CD4-positive, alpha-beta T cell treated with Interleukin-15 for 4 hours (primary cell): ENCODE measurements at regions not wholly inside any gene's neighbourhood (a gene's known extent, or its start where the extent isn't known, plus 50 kb on each side); places are given as distances from the start of the nearest gene placed in this dataset.

Source experiments
- DNase-seq: peaks from one replicate; pipeline ENCODE4 v3.0.0-alpha.2; 2020; ENCODE audit warnings: low spot score

DNA sequence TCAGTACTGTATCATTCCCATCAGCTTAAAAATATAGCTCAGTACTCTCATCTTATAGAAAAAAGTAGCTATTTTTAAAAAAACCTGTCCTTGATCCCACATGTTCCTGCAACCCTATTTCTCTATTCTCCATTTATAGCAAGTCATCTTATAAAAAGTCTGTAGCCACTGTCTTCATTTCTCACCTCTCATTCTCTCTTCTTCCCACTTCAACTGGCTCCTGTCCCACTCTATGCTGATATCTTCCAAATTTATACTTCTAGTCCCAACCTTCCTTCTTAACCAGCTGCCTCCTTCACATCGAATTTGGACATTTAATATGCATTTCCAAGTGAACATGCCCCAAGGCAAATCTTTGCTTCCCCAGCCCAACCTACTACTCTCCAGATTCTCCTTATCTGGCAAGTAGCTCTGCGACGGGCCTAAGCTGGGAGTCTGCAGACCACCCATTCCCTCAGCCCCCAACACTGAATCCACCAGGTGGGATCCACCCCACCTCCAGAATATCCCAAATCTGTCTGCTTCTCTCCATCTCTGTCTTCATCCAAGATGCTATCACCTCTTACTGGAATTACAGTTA is 52.0 kb upstream of the TANC2 start:
- DNase-seq = no peak

- no peak for DNase-seq
Observed at GRCh38 chr17:62912363-62912762, 53.7 kb upstream of the TANC2 start.

DNA sequence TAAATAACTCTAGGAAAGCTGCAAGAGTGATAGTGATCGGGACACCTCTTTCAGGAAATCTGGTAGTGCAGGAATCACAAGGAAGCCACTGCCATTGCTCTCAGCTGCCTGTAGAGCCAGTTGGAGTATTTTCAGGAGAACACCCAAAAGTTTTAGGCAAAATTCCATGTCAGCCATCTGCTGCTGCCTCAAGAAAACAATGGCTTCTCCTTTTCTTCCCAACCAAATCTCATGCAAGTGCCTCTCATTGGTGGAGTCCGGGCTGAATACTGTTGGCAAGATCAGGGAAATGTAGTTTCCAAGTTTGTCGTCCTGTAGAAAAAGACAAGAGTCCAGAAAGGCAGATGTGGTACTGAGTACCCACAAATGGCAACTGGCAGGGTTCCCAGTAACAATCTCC is 54.9 kb upstream of the TANC2 start:
- DNase-seq = no peak

DNA sequence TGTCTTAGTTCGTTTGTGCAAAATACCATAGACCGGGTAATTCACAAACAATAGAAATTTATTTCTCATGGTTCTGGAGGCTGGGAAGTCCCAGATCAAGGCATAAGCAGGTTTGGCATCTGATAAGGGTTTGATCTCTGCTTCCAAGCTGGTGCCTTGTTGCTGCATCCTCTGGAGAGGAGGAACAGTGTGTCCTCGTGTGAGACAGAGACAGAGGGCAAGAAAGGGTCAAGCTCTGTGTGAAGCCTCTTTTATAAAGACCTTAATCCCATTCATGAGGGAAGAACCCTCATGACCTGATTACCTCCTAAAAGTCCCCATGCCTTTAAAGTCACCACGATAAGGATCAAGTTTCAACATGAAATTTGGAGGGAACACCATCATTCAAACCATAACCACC is 55.8 kb upstream of the TANC2 start:
- no peak for DNase-seq

- DNase-seq = no peak
Observed at GRCh38 chr17:62907961-62908360, 58.1 kb upstream of the TANC2 start.

GRCh38 chr17:62906881-62907280 is 59.2 kb upstream of the TANC2 start:
- DNase-seq = no peak

GRCh38 chr17:62905233-62905632 is 60.8 kb upstream of the TANC2 start:
- no peak for DNase-seq

GRCh38 chr17:62902531-62903220 is 63.4 kb upstream of the TANC2 start:
- DNase-seq = no peak

DNA sequence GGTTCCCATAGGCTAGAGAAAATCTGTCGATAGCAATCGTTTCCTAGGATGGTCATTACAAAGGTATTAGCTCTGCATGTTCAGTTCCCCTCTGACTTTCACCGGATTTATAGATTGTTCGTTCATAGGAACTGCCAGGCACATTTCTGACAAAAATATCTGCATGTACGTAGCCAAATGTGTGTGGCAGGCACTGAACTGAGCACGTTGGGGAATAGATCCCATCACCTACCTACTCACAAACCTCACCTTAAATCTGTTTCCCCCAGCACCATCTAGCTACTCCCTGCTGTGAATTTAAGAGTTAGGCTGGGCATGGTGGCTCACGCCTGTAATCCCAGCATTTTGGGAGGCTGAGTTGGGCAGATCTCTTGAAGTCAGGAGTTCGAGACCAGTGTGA is 64.5 kb upstream of the TANC2 start:
- no peak for DNase-seq

DNA sequence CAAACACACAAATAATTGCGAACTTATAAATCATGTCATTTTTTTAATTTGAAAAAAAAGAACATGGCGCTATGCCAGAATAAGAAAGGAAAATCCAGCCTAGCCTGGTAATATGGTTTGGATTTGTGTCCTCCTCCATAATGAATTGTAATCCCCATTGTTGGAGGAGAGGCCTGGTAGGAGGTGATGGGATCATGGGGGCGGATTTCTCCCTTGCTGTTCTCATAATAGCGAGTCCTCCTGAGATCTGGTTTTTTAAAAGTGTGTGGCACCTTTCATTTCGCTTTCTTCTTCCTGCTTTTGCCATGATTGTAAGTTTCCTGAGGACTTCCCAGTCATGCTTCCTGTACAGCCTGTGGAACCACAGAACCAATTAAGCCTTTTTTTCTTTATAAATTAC is 65.9 kb upstream of the TANC2 start:
- no peak for DNase-seq

DNA sequence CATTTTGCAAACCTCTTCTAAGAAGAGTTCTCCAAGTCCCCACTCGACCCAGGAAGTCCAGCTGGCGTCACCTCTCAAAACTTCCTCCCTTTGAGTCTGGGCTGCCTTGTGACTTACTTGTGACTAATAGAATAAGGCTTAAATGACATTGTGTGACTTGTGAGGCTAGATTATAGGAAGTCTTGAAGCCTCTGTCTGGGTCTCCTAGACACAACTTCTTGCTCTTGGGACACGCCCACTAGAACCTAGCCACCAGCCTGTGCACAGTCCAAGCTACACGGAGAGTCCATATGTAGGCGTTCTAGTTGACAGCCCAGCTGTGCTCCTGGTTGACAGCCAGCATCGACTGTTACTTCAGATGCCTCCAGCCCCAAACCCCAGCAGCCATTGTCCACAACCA is 66.7 kb upstream of the TANC2 start:
- DNase-seq = no peak

GRCh38 chr17:62898239-62898864 is 67.7 kb upstream of the TANC2 start:
- DNase-seq = no peak

- DNase-seq = no peak
Observed at GRCh38 chr17:62897706-62898105, 68.3 kb upstream of the TANC2 start.

DNA sequence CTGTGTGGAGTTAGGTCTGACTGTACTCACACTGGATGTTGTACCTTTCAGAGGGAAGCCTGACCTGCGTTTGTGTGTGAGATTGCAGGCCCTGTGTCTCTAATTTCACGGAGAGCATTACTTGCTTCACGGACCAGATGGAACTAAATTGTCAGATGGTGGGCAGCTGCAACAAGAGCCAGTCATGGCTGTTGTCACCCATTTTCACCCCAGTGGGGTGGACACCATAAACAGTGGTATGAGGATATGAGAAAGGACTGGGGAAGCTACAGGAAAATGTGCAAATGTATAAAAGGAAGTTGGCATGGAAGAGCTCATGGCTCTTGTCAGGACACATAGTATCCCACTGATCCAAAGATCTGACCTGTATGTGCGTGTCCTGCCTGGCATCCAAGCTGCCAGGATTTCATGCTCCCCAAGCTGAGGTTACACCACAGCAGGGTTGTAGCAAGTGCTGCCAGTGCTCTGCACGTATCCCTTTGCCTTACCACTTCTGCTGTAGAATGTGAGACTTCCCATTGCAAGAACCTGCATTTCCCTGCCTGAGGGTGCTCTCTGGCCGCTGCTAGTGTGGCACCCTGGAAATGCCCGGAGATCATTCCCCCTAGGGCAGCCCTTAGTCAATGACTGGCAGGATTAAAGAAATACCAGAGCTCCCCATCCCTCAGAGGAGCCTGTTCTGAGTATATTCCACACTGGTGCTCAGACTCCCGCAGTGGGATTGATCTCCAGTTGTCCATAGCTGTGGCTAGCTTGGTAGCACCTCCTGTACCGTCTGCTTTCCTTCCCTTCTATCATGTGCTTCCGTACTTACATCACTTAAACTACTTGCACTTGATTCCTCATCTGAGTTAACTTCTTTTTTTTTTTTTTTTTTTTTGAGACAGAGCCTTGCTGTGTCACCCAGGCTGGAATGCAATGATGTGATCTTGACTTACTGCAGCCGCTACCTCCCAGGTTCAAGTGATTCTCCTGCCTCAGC is 70.4 kb upstream of the TANC2 start:
- no peak for DNase-seq

DNA sequence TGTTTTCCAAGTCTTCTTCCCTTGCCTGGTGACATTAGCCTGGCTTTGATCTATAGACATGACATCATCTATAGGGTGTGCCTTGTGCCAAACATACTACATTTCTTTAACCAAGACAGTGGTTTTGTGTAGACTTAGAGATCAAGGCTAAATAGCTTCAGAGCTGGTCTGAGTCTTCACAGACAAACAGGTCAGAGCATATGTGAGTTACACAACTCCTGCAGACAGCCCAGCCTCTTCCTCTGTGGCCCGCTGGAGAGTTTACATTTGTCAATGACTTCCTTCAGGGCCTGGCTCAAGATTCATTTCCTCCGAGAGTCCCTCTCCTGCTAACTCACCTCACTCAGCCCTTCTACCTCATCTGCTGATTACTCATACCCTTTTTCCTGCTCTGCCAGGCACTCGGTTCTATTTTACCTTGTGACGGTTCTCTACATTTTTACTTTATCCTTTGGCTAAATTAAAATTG is 73.1 kb upstream of the TANC2 start:
- peak; percentile 19 for DNase-seq

- no peak for DNase-seq
Observed at GRCh38 chr17:62892061-62892675, 73.9 kb upstream of the TANC2 start.

- no peak for DNase-seq
Observed at GRCh38 chr17:62891659-62892058, 74.4 kb upstream of the TANC2 start.

- DNase-seq = no peak
Observed at GRCh38 chr17:62888765-62889164, 77.3 kb upstream of the TANC2 start.

- DNase-seq = no peak
Observed at GRCh38 chr17:62888148-62888547, 77.9 kb upstream of the TANC2 start.

DNA sequence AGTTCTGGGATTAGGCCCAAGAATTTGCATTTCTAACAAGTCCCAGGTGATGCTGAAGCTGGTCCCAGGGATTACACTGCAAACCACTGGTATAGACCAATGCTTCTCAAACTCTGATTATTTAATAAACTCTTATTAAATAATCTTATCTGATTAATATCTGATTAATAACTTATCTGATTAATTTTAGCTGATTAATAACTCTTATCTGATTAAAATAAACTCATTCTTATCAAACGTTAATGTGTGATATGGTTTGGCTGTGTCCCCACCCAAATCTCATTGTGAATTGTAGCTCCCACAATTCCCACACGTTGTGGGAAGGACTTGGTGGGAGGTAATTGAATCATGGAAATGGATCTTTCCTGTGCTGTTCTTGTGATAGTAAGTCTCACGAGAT is 78.6 kb upstream of the TANC2 start:
- DNase-seq = no peak

DNA sequence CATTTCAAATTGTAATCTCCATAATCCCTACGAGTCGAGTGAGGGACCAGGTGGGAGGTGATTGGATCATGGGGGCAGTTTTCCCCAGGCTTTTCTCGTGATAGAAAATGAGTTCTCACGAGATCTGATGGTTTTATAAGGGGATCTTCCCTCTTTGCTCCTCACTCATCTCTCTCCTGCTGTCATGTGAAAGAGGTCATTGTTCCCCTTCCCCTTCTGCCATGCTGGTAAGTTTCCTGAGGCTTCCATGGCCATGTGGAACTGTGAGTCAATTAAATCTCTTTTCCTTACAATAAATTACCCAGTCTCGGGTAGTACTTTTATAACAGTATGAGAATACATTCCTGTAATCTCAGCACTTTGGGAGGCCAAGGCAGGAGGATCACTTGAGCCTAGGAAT is 76.7 kb upstream of the MARCHF10 start:
- DNase-seq = no peak

DNA sequence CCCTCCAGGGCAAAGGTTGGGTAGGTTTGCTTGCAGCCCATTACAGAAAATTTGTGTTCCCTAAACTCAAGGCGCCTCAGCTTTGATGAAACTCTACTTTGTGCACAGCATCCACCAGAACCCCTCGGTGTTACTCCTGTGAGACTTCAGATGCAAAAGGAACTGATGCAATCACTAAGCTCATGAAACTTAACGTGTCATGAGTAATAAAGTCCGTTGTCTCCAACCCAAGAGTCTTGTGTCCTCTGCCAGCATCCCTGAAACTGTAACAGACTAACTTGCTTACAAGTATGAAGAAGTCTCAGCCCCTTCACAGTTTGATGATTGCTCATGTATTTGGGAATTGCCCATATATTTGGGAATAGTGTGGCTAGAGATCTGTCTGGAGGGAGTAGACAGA is 74.8 kb upstream of the MARCHF10 start:
- DNase-seq = no peak
